HCT116 (cell line): ENCODE measurements at regions not wholly inside any gene's neighbourhood (a gene's known extent, or its start where the extent isn't known, plus 50 kb on each side); places are given as distances from the start of the nearest gene placed in this dataset.

Experiments used
- ATAC-seq: fragments of 200-7000 bp; cut with Tn5 transposase; 2 replicates; pipeline ENCODE4 v1.9.1; 2020; ENCODE audit warnings: mild to moderate bottlenecking, moderate library complexity
- BruUV-seq: library from RNA; stranded (reverse); fragments of 400-500 nt; replicated peaks from 2 replicates; lab custom pipeline; 2021; lab: Mats Ljungman, UMichigan
- CTCF ChIA-PET: fragments of 300-600 bp; sonication (Branson Sonifier 250); formaldehyde crosslinking; loops from one replicate; lab custom pipeline; 2021; ENCODE audit warnings: antibody characterized with exemption; lab: Charles Lee
- POLR2A ChIA-PET: fragments of 300-600, 350-600 bp; sonication (Branson Sonifier 250); formaldehyde crosslinking; loops from one replicate; lab custom pipeline; 2021; ENCODE audit warnings: antibody characterized with exemption; lab: Charles Lee
- RAD21 ChIA-PET, 2 experiments: fragments of 300-600 bp; sonication (Branson Sonifier 250); formaldehyde crosslinking; loops; one replicate each; lab custom pipeline; 2023; ENCODE audit warnings: low total read pairs in 2 of 2; ENCODE audit not compliant: uncharacterized antibody in 2 of 2, unreplicated experiment in 2 of 2, low non-redundant PET in 1 of 2; lab: Charles Lee
- DNase-seq: peaks from one replicate; pipeline ENCODE4 v3.0.0-alpha.2; 2010; ENCODE audit warnings: low read depth, low spot score
- H2AFZ ChIP-seq: fragments of 200-600 bp; shearing (Covaris generic), sonication (generic); 2 replicates; pipeline ENCODE4 v1.6.1; 2017; ENCODE audit warnings: low read depth, mixed run types, mixed read lengths, antibody characterized with exemption, low read length; ENCODE audit not compliant: poor library complexity, severe bottlenecking
- H3K27ac ChIP-seq: 2 replicates; pipeline ENCODE4 v1.5.1; 2012; ENCODE audit warnings: low read depth, low read length
- H3K27me3 ChIP-seq: fragments of 200-600 bp; sonication (generic); 2 replicates; pipeline ENCODE4 v1.6.1; 2016; ENCODE audit warnings: mixed run types, low read length, mixed read lengths; ENCODE audit not compliant: insufficient read depth
- H3K36me3 ChIP-seq, 2 experiments: fragments of 200-500 bp in 1 of 2; fragments of 200-600 bp in 1 of 2; sonication (Bioruptor generic) in 1 of 2; sonication (generic) in 1 of 2; 2 replicates each; pipeline versions ENCODE4 v1.5.1 to v1.6.1; 2014 to 2016; ENCODE audit warnings: low read length in 2 of 2, inconsistent platforms in 1 of 2, mixed read lengths in 1 of 2, mixed run types in 1 of 2; ENCODE audit not compliant: insufficient read depth in 2 of 2, control insufficient read depth in 1 of 2
- H3K4me1 ChIP-seq, 2 experiments: fragments of 200-600 bp in 1 of 2; sonication (generic) in 1 of 2; 2 replicates each; pipeline versions ENCODE4 v1.5.1 to v1.6.1; 2012 to 2017; ENCODE audit warnings: low read length in 2 of 2, inconsistent platforms in 1 of 2, mild to moderate bottlenecking in 1 of 2, mixed read lengths in 1 of 2, mixed run types in 1 of 2, moderate library complexity in 1 of 2; ENCODE audit not compliant: insufficient read depth in 2 of 2, control insufficient read depth in 1 of 2
- H3K4me2 ChIP-seq: fragments of 200-600 bp; sonication (generic); 2 replicates; pipeline ENCODE4 v1.6.1; 2017; ENCODE audit warnings: mixed run types, low read length, mixed read lengths
- H3K4me3 ChIP-seq, 2 experiments: fragments of 200-600 bp in 1 of 2; sonication (generic) in 1 of 2; replicated peaks in 1 of 2; 2 replicates each; pipeline ENCODE4 v1.5.1; 2011 to 2016; ENCODE audit warnings: low read length in 2 of 2, control low read depth in 1 of 2, low read depth in 1 of 2, mild to moderate bottlenecking in 1 of 2, mixed read lengths in 1 of 2, mixed run types in 1 of 2
- H3K79me2 ChIP-seq: fragments of 200-600 bp; sonication (generic); 2 replicates; pipeline ENCODE4 v1.6.1; 2017; ENCODE audit warnings: mild to moderate bottlenecking, mixed run types, low read length, moderate library complexity, mixed read lengths; ENCODE audit not compliant: insufficient read depth
- H3K9ac ChIP-seq: fragments of 200-600 bp; sonication (generic); 2 replicates; pipeline ENCODE4 v1.6.1; 2016; ENCODE audit warnings: low read length, mixed read lengths
- H3K9me2 ChIP-seq: fragments of 200-600 bp; sonication (generic), shearing (Covaris generic); 2 replicates; pipeline ENCODE4 v1.6.1; 2017; ENCODE audit warnings: mixed run types, mild to moderate bottlenecking, moderate library complexity; ENCODE audit not compliant: insufficient read depth
- H3K9me3 ChIP-seq, 2 experiments: fragments of 200-500 bp in 1 of 2; fragments of 200-600 bp in 1 of 2; sonication (Bioruptor generic) in 1 of 2; sonication (generic) in 1 of 2; 2 replicates each; pipeline ENCODE4 v1.6.1; 2014 to 2017; ENCODE audit warnings: low read length in 2 of 2, mixed read lengths in 2 of 2, inconsistent platforms in 1 of 2, low read depth in 1 of 2, mild to moderate bottlenecking in 1 of 2, mixed run types in 1 of 2, moderate library complexity in 1 of 2; ENCODE audit not compliant: control insufficient read depth in 1 of 2, insufficient read depth in 1 of 2
- H4K20me1 ChIP-seq: fragments of 200-600 bp; sonication (generic), shearing (Covaris generic); 2 replicates; pipeline ENCODE4 v1.6.1; 2017; ENCODE audit warnings: mixed run types, mild to moderate bottlenecking, moderate library complexity; ENCODE audit not compliant: insufficient read depth
- CBX3 ChIP-seq: IDR thresholded peaks from 2 replicates; pipeline ENCODE4 v1.6.1; 2012; ENCODE audit warnings: low read depth
- CEBPB ChIP-seq: IDR thresholded peaks from 2 replicates; pipeline ENCODE4 v1.6.1; 2012; ENCODE audit warnings: low read depth
- EGR1 ChIP-seq: IDR thresholded peaks from 2 replicates; pipeline ENCODE4 v1.6.1; 2012; ENCODE audit warnings: low read depth
- ELF1 ChIP-seq: IDR thresholded peaks from 2 replicates; pipeline ENCODE4 v1.6.1; 2012; ENCODE audit warnings: low read depth, borderline replicate concordance
- EZH2 ChIP-seq: fragments of 200-600 bp; sonication (generic); IDR thresholded peaks from 2 replicates; pipeline ENCODE4 v1.6.1; 2017; ENCODE audit warnings: antibody characterized with exemption, mixed run types
- EZH2phosphoT487 ChIP-seq: fragments of 200-600 bp; IDR thresholded peaks from 2 replicates; pipeline ENCODE4 v1.6.1; 2018; ENCODE audit warnings: antibody characterized with exemption, borderline replicate concordance
- FOSL1 ChIP-seq: IDR thresholded peaks from 2 replicates; pipeline ENCODE4 v1.6.1; 2012; ENCODE audit warnings: low read depth
- JUND ChIP-seq: IDR thresholded peaks from 2 replicates; pipeline ENCODE4 v1.6.1; 2012
- POLR2A ChIP-seq: IDR thresholded peaks from 2 replicates; pipeline ENCODE4 v1.7.0; 2011; ENCODE audit warnings: borderline replicate concordance; ENCODE audit not compliant: insufficient read depth, insufficient read length; ENCODE audit errors: extremely low read depth
- SIN3A ChIP-seq: IDR thresholded peaks from 2 replicates; pipeline ENCODE4 v1.6.1; 2012; ENCODE audit warnings: low read depth
- SP1 ChIP-seq: IDR thresholded peaks from 2 replicates; pipeline ENCODE4 v1.6.1; 2012; ENCODE audit warnings: low read depth
- ZFX ChIP-seq: fragments of 450-650 bp; IDR thresholded peaks from 2 replicates; pipeline ENCODE4 v1.6.1; 2017
- ZNF274 ChIP-seq: fragments of 200-500 bp; sonication (Bioruptor generic); IDR thresholded peaks from 2 replicates; pipeline ENCODE4 v1.6.1; 2014; ENCODE audit warnings: mild to moderate bottlenecking, low read depth, low read length, inconsistent platforms
- intact Hi-C: fragments of 100-400 bp; cut with micrococcal nuclease; formaldehyde crosslinking; loops from 2 replicates; pipeline ENCODE4 v1.10.0; 2022
- TF ChIP-seq, protein P1 (sequence below), 3 experiments: fragments of 200-600 bp in 1 of 3; sonication (generic) in 1 of 3; IDR thresholded peaks in 2 of 3; conservative IDR thresholded peaks in 1 of 3; 2 replicates each; pipeline ENCODE4 v1.5.1; 2012 to 2017; ENCODE audit warnings: low read depth in 2 of 3, low read length in 2 of 3, antibody characterized with exemption in 1 of 3, borderline replicate concordance in 1 of 3, control low read depth in 1 of 3, mild to moderate bottlenecking in 1 of 3, mixed read lengths in 1 of 3, mixed run types in 1 of 3, moderate library complexity in 1 of 3; ENCODE audit not compliant: insufficient read depth in 1 of 3
- TF ChIP-seq, protein P2 (sequence below): IDR thresholded peaks from 2 replicates; pipeline ENCODE4 v1.6.1; 2011; ENCODE audit warnings: mild to moderate bottlenecking, low read length, moderate library complexity; ENCODE audit not compliant: insufficient replicate concordance; ENCODE audit errors: extremely low read depth

DNA sequence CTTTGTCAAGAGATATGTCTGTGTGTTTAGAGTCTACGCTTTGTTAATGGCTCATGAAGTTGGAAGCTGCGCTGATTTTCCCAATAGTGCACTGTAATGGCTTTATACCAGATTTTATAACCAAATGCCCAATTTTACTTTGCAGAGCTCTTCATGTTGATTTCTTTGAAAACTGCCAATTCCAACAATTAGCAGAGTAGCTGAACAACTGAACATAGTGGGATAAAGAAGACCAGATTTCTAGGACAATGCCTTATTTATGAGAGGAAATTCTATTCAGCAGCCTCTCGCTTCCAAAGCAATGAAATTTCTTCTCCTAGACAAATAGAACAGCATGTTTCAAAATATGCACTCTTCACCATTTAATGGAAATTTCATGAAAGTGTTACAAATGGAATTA is 66.9 kb upstream of the PROK2 start:
- DNase-seq, result no peak
- Histone ChIP-seq H3K79me2 (no peaks in the 10 kb centered on the region), H3K9me3 (no peaks in the 10 kb centered on the region), H2AFZ (no peak overlapping the region), H3K4me3 (no peak overlapping the region), H3K36me3 (no peaks in the 10 kb centered on the region), H3K9me2 (no peaks in the 10 kb centered on the region), H4K20me1 (no peaks in the 10 kb centered on the region), H3K27me3 (peaks cover 4% of the 10 kb centered on the region), H3K27ac (no peak overlapping the region), H3K4me2 (no peak overlapping the region), H3K9ac (no peak overlapping the region), H3K4me1 (no peaks in the 10 kb centered on the region)
- ChIA-PET POLR2A (no interaction called here), RAD21 (no interaction called here), CTCF (no interaction called here)
- BruUV-seq, result no TSS peak
- no peak for ATAC-seq
- intact Hi-C loops, result loop anchor here (10.0 kb wide), 1 partner anchor 1787 kb away; no protein-coding TSS in a partner anchor
- TF ChIP-seq ZNF274 (no peak), EGR1 (no peak), POLR2A (no peak), ELF1 (no peak), FOSL1 (no peak), EZH2 (no peak), CEBPB (no peak), JUND (no peak), CBX3 (no peak), SP1 (no peak), EZH2phosphoT487 (no peak), ZFX (no peak), SIN3A (no peak)
- TF ChIP-seq, protein P1, sequence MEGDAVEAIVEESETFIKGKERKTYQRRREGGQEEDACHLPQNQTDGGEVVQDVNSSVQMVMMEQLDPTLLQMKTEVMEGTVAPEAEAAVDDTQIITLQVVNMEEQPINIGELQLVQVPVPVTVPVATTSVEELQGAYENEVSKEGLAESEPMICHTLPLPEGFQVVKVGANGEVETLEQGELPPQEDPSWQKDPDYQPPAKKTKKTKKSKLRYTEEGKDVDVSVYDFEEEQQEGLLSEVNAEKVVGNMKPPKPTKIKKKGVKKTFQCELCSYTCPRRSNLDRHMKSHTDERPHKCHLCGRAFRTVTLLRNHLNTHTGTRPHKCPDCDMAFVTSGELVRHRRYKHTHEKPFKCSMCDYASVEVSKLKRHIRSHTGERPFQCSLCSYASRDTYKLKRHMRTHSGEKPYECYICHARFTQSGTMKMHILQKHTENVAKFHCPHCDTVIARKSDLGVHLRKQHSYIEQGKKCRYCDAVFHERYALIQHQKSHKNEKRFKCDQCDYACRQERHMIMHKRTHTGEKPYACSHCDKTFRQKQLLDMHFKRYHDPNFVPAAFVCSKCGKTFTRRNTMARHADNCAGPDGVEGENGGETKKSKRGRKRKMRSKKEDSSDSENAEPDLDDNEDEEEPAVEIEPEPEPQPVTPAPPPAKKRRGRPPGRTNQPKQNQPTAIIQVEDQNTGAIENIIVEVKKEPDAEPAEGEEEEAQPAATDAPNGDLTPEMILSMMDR (IDR thresholded peaks at IDR 0.05 in 2 of 3, conservative IDR thresholded peaks at IDR 0.05 in 1 of 3; ENCODE audit: borderline replicate concordance in 1 of 3, insufficient read depth in 1 of 3, low read depth in 2 of 3, low read length in 2 of 3), result no peak
- TF ChIP-seq, protein P2, sequence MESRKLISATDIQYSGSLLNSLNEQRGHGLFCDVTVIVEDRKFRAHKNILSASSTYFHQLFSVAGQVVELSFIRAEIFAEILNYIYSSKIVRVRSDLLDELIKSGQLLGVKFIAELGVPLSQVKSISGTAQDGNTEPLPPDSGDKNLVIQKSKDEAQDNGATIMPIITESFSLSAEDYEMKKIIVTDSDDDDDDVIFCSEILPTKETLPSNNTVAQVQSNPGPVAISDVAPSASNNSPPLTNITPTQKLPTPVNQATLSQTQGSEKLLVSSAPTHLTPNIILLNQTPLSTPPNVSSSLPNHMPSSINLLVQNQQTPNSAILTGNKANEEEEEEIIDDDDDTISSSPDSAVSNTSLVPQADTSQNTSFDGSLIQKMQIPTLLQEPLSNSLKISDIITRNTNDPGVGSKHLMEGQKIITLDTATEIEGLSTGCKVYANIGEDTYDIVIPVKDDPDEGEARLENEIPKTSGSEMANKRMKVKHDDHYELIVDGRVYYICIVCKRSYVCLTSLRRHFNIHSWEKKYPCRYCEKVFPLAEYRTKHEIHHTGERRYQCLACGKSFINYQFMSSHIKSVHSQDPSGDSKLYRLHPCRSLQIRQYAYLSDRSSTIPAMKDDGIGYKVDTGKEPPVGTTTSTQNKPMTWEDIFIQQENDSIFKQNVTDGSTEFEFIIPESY, result no peak
